Pons (tissue), 1 donor: ENCODE measurements at regions not wholly inside any gene's neighbourhood (a gene's known extent, or its start where the extent isn't known, plus 50 kb on each side); places are given as distances from the start of the nearest gene placed in this dataset.

ENCODE experiments used
- DNase-seq: peaks from one replicate; pipeline ENCODE4 v3.0.0-alpha.2; 2016; ENCODE audit warnings: low spot score

DNA sequence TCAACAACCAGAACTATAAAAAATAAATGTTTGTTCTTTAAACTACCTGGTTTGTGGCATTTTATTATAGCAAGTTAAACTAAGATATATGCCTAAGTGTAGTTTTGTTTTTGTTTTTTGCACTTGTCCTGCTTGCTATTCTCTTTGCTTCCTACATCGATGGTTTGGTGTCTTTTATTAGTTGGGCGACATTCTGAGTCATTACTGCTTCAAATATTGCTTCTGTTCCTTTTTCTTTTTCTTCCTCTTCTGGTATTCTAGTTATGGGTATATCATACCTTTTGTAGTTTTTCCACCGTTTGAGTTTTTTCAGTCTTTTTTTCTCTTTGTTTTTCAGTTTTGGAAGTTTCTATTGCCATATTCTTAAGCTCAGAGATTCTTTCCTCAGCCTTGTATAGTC lies 86.9 kb downstream of the MACIR start:
- no peak for DNase-seq

DNA sequence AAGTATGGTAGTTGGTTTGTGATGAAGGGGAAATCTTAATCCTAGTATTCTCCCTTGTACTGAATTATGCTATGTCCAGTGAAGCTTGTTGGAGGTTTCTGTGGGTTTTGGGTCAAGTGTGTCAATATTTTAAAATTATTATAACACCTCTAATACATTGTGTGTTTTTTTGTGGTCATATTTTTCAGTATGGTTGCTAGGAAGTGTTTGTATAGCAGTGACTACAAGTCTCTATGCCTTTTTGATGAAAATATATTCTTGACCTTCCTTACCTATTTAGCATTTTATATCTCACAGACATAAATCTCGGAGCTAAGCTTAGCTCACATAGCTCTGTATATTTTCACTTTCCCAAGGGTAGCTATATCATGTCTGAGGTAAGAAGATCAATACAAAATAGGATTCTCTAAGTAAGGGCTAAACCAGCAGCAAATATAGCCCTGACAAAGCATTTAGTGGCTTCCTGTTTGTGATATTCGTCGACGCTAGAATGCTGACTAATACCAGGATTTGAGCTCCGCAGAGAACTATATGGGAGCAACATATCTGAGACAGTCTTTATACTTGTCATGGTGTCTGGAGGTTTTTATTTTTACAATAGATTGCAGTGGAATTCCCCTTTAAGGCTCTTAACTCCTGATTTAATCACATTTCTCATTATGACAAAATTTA lies 82.3 kb downstream of the MACIR start:
- no peak for DNase-seq

DNA sequence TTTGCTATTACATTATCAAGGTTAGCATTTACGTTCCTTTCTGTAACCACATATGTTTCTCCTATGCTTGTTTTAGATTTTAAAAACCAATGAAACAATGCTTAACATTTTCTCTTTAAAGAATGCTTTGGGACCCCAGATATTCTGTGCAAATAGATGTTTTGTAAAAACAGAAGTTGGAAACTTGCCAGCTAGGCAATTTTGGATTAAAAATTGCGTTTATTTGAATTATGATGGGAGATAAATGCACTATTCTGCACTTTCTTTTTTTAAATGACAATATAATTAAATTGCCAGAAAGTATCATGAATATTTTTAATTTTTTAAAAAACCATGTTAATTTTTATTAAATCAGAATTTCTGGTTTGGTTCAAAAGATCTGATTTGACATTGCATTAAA lies 81.6 kb downstream of the MACIR start:
- DNase-seq, result no peak

DNA sequence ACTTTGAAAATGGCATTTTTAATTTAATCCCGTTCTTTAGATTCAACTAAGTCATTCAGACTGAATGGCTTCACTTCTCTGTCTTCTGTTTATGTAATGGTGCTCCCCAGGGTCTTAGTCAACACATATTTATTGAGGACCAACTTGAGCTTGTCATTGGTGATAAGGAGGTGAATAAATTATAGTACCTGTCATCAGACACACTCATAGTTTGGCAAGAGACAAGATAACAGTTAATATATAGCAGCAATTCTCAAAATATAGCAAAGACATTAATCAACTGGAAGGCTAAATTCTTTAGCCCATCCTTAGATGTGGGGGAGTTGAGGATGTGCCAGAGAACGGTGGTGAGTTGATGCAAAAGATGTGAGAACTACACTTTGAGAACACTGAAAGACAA lies 78.4 kb downstream of the MACIR start:
- no peak for DNase-seq

DNA sequence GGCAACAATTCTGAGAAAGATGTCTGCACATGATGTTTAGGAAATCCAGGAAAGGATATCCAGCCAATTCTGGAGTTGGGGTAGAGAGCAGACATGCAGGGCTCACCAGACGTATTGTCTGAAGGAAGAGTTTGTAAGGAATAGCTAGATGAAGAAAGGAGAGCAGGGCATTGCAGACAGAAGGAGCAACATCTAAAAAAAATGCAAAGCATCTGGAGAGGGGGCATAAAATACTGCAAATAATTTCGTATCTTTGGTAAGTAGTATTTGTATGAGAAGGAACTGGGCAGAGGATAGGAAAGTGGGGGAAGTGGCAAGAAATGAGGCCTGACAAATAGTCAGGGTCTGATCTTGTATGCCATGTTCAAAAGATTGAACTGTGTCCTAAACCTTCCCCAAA lies 74.8 kb downstream of the MACIR start:
- no peak for DNase-seq

DNA sequence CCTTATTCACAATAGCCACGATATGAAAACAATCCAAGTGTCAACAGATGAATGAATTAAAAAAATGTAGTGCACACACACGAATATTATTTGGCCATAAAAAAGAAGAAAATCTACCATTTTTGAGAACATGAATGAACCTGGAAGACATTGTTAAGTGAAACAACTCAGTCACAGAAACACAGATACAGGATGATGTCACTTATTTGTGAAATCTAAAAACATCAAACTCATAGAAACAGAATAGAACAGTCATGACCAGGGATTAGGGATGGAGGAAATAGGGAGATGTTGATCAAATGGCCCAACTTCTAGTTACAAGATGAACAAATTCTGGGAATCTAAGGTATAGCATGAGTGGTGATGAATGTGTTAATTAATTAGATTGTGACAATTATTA lies 72.3 kb downstream of the MACIR start:
- DNase-seq, result no peak
